ENCODE measurements at regions not wholly inside any gene's neighbourhood (a gene's known extent, or its start where the extent isn't known, plus 50 kb on each side); places are given as distances from the start of the nearest gene placed in this dataset.

- TF ChIP-seq REST (IDR thresholded peaks at IDR 0.05; ENCODE audit: low read depth, low read length) (no peak), CHD2 (IDR thresholded peaks at IDR 0.05; ENCODE audit: low read length, partially characterized antibody) (peak; percentile 36), PBX3 (IDR thresholded peaks at IDR 0.05) (no peak), EZH2phosphoT487 (IDR thresholded peaks at IDR 0.05; ENCODE audit: borderline replicate concordance, low read depth) (no peak), RCOR1 (IDR thresholded peaks at IDR 0.05; ENCODE audit: low read length) (peak; percentile 66), JUND (IDR thresholded peaks at IDR 0.05) (no peak), SIN3A (IDR thresholded peaks at IDR 0.05; ENCODE audit: borderline replicate concordance, low read depth, low read length) (no peak), FOXM1 (IDR thresholded peaks at IDR 0.05; ENCODE audit: low read depth) (no peak), SMC3 (IDR thresholded peaks at IDR 0.05; ENCODE audit: low read depth, low read length) (no peak), IRF3 (IDR thresholded peaks at IDR 0.05; ENCODE audit: low read depth, low read length) (no peak), GATA2 (CRISPR knock-in tag; IDR thresholded peaks at IDR 0.05) (no peak; the same call in 1 of the 2 replicates), TCF12 (IDR thresholded peaks at IDR 0.05) (no peak), CTCF (IDR thresholded peaks at IDR 0.05) (no peak), EP300 (IDR thresholded peaks at IDR 0.05; ENCODE audit: borderline replicate concordance in 1 of 2, low read depth in 1 of 2, low read length in 1 of 2) (peak in 1 of 2 experiments; percentile 68; a peak in 2 of 4 replicates), MAX (IDR thresholded peaks at IDR 0.05; ENCODE audit: low read depth) (no peak), FOSL2 (IDR thresholded peaks at IDR 0.05; ENCODE audit: borderline replicate concordance, low read depth) (no peak), POLR2AphosphoS5 (IDR thresholded peaks at IDR 0.05; ENCODE audit: low read depth, low read length) (no peak)
These were observed 134.2 kb upstream of the CIBAR2 start (continued) for GRCh38 chr16:85246473-85246872.
